ENCODE measurements at regions not wholly inside any gene's neighbourhood (a gene's known extent, or its start where the extent isn't known, plus 50 kb on each side); places are given as distances from the start of the nearest gene placed in this dataset.

DNA sequence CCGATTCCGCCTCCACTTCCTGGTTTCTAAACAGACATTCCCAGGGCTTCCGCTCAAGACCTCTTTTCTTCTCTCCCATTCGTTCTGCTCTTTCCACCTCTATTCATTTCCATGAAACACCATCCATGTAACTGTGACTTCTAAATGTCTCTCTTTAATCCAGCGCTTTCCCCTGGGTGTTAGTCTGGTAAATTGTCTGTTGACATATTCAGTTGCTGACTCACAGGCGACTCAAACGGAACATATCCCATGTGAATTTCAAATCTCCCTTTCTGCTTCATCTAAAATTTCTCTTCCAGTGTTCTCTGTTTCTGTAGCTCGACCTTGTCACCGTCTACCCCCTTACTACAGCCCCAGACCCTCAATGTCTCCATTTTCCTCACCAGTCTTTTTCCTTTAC is 119.1 kb downstream of the PFKFB3 start:
- TF ChIP-seq, protein P1, sequence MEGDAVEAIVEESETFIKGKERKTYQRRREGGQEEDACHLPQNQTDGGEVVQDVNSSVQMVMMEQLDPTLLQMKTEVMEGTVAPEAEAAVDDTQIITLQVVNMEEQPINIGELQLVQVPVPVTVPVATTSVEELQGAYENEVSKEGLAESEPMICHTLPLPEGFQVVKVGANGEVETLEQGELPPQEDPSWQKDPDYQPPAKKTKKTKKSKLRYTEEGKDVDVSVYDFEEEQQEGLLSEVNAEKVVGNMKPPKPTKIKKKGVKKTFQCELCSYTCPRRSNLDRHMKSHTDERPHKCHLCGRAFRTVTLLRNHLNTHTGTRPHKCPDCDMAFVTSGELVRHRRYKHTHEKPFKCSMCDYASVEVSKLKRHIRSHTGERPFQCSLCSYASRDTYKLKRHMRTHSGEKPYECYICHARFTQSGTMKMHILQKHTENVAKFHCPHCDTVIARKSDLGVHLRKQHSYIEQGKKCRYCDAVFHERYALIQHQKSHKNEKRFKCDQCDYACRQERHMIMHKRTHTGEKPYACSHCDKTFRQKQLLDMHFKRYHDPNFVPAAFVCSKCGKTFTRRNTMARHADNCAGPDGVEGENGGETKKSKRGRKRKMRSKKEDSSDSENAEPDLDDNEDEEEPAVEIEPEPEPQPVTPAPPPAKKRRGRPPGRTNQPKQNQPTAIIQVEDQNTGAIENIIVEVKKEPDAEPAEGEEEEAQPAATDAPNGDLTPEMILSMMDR (IDR thresholded peaks at IDR 0.05; ENCODE audit: unreplicated experiment): no peak
- peaks cover 5% of the 10 kb centered on the region for H3K27me3 Mint-ChIP-seq (ENCODE audit: low read depth)
- no peak for DNase-seq (ENCODE audit: low spot score in 2 of 2, unreplicated experiment in 2 of 2)
- H3K4me3 Mint-ChIP-seq: no peak overlapping the region
- no peaks in the 10 kb centered on the region for H3K9me3 Mint-ChIP-seq
- H3K4me1 Mint-ChIP-seq: no peaks in the 10 kb centered on the region
- H3K36me3 Mint-ChIP-seq: peaks cover 2% of the 10 kb centered on the region
- no peak overlapping the region for H3K27ac Mint-ChIP-seq

DNA sequence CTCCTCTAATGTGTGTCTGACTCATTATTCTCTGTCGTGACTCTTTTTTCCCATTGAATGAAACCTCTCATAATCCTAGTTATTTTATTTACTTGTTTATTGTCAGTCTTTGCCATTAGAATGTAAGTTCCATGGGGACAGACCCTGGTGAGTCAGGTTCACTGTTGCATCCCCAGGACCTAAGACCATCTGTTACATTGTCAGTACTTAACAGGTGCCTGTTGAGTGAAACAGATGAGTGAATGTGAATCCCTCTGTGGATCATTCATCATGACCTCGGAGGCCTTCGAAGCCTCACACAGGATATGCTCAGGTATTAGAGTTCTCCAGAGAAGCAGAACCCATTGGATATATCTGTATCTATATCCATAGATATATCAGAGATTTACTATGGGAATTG is 120.1 kb downstream of the PFKFB3 start:
- H3K36me3 Mint-ChIP-seq: peaks cover 2% of the 10 kb centered on the region

DNA sequence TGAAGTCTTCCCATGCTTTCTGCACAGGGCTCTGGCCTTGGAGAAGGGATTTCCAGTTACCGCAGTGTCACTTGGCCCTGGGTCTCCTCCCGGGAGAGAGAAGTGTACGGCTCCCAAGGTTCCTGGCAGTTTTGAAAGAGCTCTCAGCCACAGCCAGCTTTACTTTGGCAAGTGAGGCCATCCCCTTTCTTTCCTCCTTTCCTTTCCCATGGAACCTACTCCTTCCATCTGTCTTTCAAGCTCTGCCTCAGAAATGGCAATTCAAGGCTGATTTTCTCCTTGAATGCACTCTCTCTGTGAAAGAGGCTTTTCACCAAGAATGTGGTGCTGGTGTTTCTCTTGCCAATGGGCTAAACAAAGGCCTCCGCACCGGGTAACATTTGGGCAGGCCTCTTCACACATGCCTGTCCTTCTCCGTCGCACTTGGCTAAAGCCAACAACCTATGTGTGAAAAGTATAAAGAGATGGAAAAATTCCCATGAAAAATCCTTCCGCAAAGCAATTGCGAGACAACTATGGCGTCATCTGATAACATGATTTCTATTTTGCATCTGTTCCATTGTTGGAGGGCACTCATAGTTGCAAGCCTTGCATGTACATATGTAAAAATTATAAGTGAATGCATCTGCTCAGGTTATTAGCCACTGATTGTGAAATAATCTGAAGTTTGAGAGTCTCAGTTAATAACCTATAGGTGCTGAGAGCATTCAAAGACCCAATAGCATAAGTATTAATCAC is 125.4 kb downstream of the PFKFB3 start:
- H3K4me1 Mint-ChIP-seq: no peaks in the 10 kb centered on the region
- TF ChIP-seq, protein P1 (IDR thresholded peaks at IDR 0.05; ENCODE audit: unreplicated experiment): no peak
- no peak overlapping the region for H3K4me3 Mint-ChIP-seq
- H3K36me3 Mint-ChIP-seq: peaks cover 2% of the 10 kb centered on the region
- DNase-seq (ENCODE audit: low spot score in 2 of 2, unreplicated experiment in 2 of 2): no peak
- no peaks in the 10 kb centered on the region for H3K27me3 Mint-ChIP-seq (ENCODE audit: low read depth)
- H3K27ac Mint-ChIP-seq: no peak overlapping the region
- H3K9me3 Mint-ChIP-seq: peaks cover 5% of the 10 kb centered on the region

More for the DNA sequence above, 120.1 kb downstream of the PFKFB3 start:
- Mint-ChIP-seq H3K27me3 (ENCODE audit: low read depth) (peaks cover under 1% of the 10 kb centered on the region), H3K4me3 (no peak overlapping the region), H3K27ac (no peak overlapping the region), H3K4me1 (no peaks in the 10 kb centered on the region), H3K9me3 (no peaks in the 10 kb centered on the region)
- TF ChIP-seq, protein P1 (IDR thresholded peaks at IDR 0.05; ENCODE audit: unreplicated experiment): no peak
- no peak for DNase-seq (ENCODE audit: low spot score in 2 of 2, unreplicated experiment in 2 of 2)

DNA sequence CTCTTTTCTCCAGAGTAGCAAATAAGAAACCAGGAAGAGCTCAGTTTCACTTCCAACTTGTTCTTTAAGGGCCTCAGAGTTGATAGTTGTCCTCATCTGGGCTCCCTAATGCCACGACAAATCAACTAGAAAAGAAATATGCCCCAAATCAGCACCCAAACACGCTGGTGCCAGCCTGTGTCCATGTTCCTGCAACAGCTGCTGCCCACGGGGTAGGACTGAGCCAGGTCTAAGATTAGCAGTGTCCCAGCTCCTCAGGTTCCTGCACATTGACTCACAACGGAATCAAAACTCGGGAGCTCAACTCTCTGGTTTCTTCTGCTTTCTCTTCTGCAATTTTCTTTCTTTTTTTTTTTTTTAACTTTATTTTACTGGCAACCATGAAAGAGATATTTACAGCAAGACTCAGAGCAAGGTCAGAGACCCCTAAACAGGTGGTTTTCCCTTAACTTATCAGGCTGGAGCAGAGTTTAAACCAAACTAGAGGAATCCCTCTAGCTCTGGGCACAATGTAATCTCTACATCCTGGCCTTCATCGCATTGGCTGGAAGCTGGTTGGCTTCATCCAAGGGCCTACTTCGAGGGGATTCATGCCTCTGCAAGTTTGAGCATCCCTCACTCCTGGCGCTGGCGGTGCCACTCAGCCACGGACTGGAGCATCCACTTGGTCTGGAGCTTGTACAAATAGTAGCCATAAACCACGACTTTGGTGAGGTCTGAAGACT is 126.1 kb downstream of the PFKFB3 start:
- Mint-ChIP-seq H3K4me1 (no peaks in the 10 kb centered on the region), H3K36me3 (peaks cover 2% of the 10 kb centered on the region), H3K4me3 (no peak overlapping the region), H3K9me3 (peaks cover 12% of the 10 kb centered on the region), H3K27ac (no peak overlapping the region), H3K27me3 (ENCODE audit: low read depth) (no peaks in the 10 kb centered on the region)
- TF ChIP-seq, protein P1 (IDR thresholded peaks at IDR 0.05; ENCODE audit: unreplicated experiment): no peak
- no peak for DNase-seq (ENCODE audit: low spot score in 2 of 2, unreplicated experiment in 2 of 2)

DNA sequence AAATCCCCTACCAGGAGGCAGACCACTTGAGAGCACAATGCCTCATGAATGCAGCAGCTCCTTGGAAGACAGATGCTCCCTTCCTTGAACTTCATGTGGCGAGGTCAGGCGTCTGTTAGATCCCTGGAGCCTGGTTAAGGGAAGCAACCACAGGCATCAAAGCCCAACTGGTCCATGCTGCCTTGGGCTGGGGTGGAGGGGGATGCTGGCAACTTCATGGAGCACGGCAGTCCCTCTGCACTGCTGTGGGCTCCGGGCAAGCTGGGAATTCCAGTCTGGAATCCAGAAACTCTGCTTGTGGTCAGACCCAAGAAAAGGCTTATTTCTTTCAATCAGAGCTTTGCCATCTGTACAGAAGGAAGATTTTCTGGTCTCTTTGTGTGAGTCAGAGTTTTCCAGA is 130.4 kb downstream of the PFKFB3 start:
- H3K36me3 Mint-ChIP-seq: peaks cover 4% of the 10 kb centered on the region
- TF ChIP-seq, protein P1 (IDR thresholded peaks at IDR 0.05; ENCODE audit: unreplicated experiment): no peak
- H3K27me3 Mint-ChIP-seq (ENCODE audit: low read depth): no peaks in the 10 kb centered on the region
- H3K9me3 Mint-ChIP-seq: peaks cover 18% of the 10 kb centered on the region
- no peak overlapping the region for H3K27ac Mint-ChIP-seq
- no peak overlapping the region for H3K4me3 Mint-ChIP-seq
- DNase-seq (ENCODE audit: low spot score in 2 of 2, unreplicated experiment in 2 of 2): no peak
- no peaks in the 10 kb centered on the region for H3K4me1 Mint-ChIP-seq
